ENCODE measurements at regions not wholly inside any gene's neighbourhood (a gene's known extent, or its start where the extent isn't known, plus 50 kb on each side); places are given as distances from the start of the nearest gene placed in this dataset.

- no peak for DNase-seq
Measured at GRCh38 chr3:127033171-127033570, 50.3 kb downstream of the PLXNA1 start.

- DNase-seq = no peak
Measured at GRCh38 chr3:127033786-127034185, 50.9 kb downstream of the PLXNA1 start.

GRCh38 chr3:127034195-127034989 is 51.5 kb downstream of the PLXNA1 start:
- no peak for DNase-seq

GRCh38 chr3:127034990-127035652 is 52.2 kb downstream of the PLXNA1 start:
- no peak for DNase-seq

- no peak for DNase-seq
Measured at GRCh38 chr3:127035677-127036076, 52.8 kb downstream of the PLXNA1 start.

GRCh38 chr3:127036209-127037020 is 53.5 kb downstream of the PLXNA1 start:
- DNase-seq = no peak

- DNase-seq = no peak
Measured at GRCh38 chr3:127037021-127037400, 54.1 kb downstream of the PLXNA1 start.

- no peak for DNase-seq
Measured at GRCh38 chr3:127037418-127037841, 54.5 kb downstream of the PLXNA1 start.

GRCh38 chr3:127037971-127038446 is 55.1 kb downstream of the PLXNA1 start:
- no peak for DNase-seq

- DNase-seq = no peak
Measured at GRCh38 chr3:127038466-127038865, 55.6 kb downstream of the PLXNA1 start.

- DNase-seq = no peak
Measured at GRCh38 chr3:127038923-127039581, 56.1 kb downstream of the PLXNA1 start.

- DNase-seq = no peak
Measured at GRCh38 chr3:127039719-127040118, 56.8 kb downstream of the PLXNA1 start.

- no peak for DNase-seq
Measured at GRCh38 chr3:127040216-127040615, 57.3 kb downstream of the PLXNA1 start.

GRCh38 chr3:127041264-127041820 is 58.4 kb downstream of the PLXNA1 start:
- DNase-seq = no peak

- DNase-seq = no peak
Measured at GRCh38 chr3:127041933-127042332, 59.0 kb downstream of the PLXNA1 start.

GRCh38 chr3:127042634-127043033 is 59.7 kb downstream of the PLXNA1 start:
- DNase-seq = no peak

- peak; percentile 42 for DNase-seq
Measured at GRCh38 chr3:127043041-127043641, 60.2 kb downstream of the PLXNA1 start.

- no peak for DNase-seq
Measured at GRCh38 chr3:127043731-127044510, 61.0 kb downstream of the PLXNA1 start.

- no peak for DNase-seq
Measured at GRCh38 chr3:127044996-127045395, 62.1 kb downstream of the PLXNA1 start.

- DNase-seq = no peak
Measured at GRCh38 chr3:127045435-127046045, 62.6 kb downstream of the PLXNA1 start.
